NOMO-1 treated with DMSO at 0.1 percent for 48 hours (cell line): ENCODE measurements at regions not wholly inside any gene's neighbourhood (a gene's known extent, or its start where the extent isn't known, plus 50 kb on each side); places are given as distances from the start of the nearest gene placed in this dataset.
A peak's percentile ranks its signal among the peaks of the same experiment; 100 is the strongest.

Experiments
- DNase-seq: peaks from one replicate; lab custom pipeline; 2025; ENCODE audit not compliant: unreplicated experiment; lab: John Stamatoyannopoulos, UW

GRCh38 chr16:20259541-20259940 lies 67.8 kb downstream of the GP2 start:
- peak; percentile 18 for DNase-seq

- DNase-seq, result no peak
Measured at GRCh38 chr16:20257234-20257633, 70.1 kb downstream of the GP2 start.

- no peak for DNase-seq
Measured at GRCh38 chr16:20255002-20255401, 72.3 kb downstream of the GP2 start.

GRCh38 chr16:20253825-20254224 lies 73.5 kb downstream of the GP2 start:
- DNase-seq, result no peak

GRCh38 chr16:20249211-20249610 lies 78.1 kb downstream of the GP2 start:
- DNase-seq, result no peak

- no peak for DNase-seq
Measured at GRCh38 chr16:20247076-20247475, 80.2 kb downstream of the GP2 start.

- DNase-seq, result no peak
Measured at GRCh38 chr16:20243731-20244281, 83.5 kb downstream of the GP2 start.

- no peak for DNase-seq
Measured at GRCh38 chr16:20242568-20243255, 84.6 kb downstream of the GP2 start.

- DNase-seq, result no peak
Measured at GRCh38 chr16:20241321-20241720, 86.0 kb downstream of the GP2 start.

- DNase-seq, result no peak
Measured at GRCh38 chr16:20236579-20237289, 90.6 kb downstream of the GP2 start.

- DNase-seq, result no peak
Measured at GRCh38 chr16:20225228-20225733, 102.0 kb downstream of the GP2 start.

GRCh38 chr16:20221208-20221607 lies 106.1 kb downstream of the GP2 start:
- no peak for DNase-seq

- no peak for DNase-seq
Measured at GRCh38 chr16:20218093-20218492, 109.2 kb downstream of the GP2 start.

- no peak for DNase-seq
Measured at GRCh38 chr16:20216591-20217217, 110.6 kb downstream of the GP2 start.

- DNase-seq, result no peak
Measured at GRCh38 chr16:20214401-20214800, 112.9 kb downstream of the GP2 start.

- no peak for DNase-seq
Measured at GRCh38 chr16:20203272-20203671, 124.0 kb downstream of the GP2 start.

GRCh38 chr16:20202747-20203146 lies 124.6 kb downstream of the GP2 start:
- DNase-seq, result no peak

GRCh38 chr16:20192801-20193200 lies 119.1 kb upstream of the GPR139 start:
- no peak for DNase-seq

GRCh38 chr16:20191566-20191965 lies 117.9 kb upstream of the GPR139 start:
- no peak for DNase-seq

GRCh38 chr16:20181949-20182348 lies 108.3 kb upstream of the GPR139 start:
- no peak for DNase-seq

- no peak for DNase-seq
Measured at GRCh38 chr16:20181416-20181815, 107.7 kb upstream of the GPR139 start.

- no peak for DNase-seq
Measured at GRCh38 chr16:20178297-20178696, 104.6 kb upstream of the GPR139 start.
